ENCODE measurements at regions not wholly inside any gene's neighbourhood (a gene's known extent, or its start where the extent isn't known, plus 50 kb on each side); places are given as distances from the start of the nearest gene placed in this dataset.
"Not testable (repeated sequence)": the region's sequence is repeated elsewhere in the genome, so short reads cannot be mapped to it uniquely, and the experiment has no call there.

DNA sequence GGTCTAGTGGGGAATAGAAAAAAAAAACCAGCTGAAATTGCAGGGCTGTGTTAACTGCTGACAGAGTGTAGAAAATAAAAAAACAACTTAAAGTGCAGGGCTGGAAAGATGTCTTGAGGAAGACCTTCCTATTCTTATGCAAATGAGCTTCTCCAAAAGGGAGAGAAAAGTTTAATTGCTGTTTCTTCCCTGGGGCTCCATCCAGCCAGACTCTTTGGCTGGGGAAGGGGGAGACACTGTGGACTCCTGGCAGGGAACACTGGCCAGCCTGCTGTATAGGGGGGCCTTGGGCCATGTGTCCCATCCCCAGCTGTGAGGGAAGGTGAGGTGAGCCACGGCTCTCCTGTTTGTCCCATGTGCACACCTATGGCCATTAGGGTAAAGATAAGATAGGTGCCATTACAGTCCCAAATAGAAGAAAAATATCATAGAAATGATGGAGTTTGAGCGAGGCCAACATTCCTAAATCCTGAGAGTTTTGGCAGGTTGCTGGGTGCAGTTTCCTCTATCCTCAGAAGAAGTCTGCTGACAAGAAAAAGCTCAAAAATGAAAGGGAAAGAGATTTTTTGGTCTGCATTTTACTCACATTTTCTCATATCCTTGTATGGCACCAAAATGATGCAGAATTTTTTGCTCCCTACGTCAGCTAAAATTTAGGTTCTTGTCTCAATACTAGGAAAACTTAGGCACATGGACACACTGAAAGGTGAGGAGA, 901.7 kb downstream of the PLOD2 start:
- H3K9me3 ChIP-seq, result no peaks in the 10 kb centered on the region
- H3K4me1 ChIP-seq, result no peaks in the 10 kb centered on the region
- no peak overlapping the region for H3K4me3 ChIP-seq
- TF ChIP-seq CTCF (IDR thresholded peaks at IDR 0.05) (no peak), EP300 (IDR thresholded peaks at IDR 0.05) (no peak), POLR2A (IDR thresholded peaks at IDR 0.05) (no peak)
- H3K27me3 ChIP-seq, result no peaks in the 10 kb centered on the region
- 72 to 73% methylated on average over 3 of the region's 3 CpGs for WGBS, 2 donors
- no peak overlapping the region for H3K27ac ChIP-seq
- H3K36me3 ChIP-seq, result no peaks in the 10 kb centered on the region
- DNase-seq (ENCODE audit: low spot score in 2 of 2), result no peak

DNA sequence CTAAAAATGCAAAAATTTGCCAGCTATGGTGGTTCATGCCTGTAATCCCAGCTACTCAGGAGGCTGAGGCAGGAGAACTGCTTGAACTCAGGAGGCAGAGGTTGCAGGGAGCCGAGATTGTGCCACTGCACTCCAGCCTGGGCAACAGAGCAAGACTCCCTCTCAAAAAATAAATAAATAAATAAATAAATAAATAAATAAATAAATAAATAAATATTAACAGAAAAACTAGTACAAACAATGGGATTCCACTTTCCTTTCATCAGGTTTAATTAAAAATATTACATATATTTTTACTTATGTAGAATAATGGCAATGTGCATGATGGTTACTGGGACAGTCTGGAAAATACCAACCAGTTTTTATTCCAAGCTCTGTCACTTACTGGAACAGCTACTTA, 897.5 kb downstream of the PLOD2 start:
- 93% methylated on average over 1 of the region's 1 CpG for WGBS, 2 donors
- not testable (repeated sequence) for H3K36me3 ChIP-seq; DNase-seq (ENCODE audit: low spot score in 2 of 2); H3K4me1 ChIP-seq; H3K4me3 ChIP-seq; H3K9me3 ChIP-seq; H3K27me3 ChIP-seq; H3K27ac ChIP-seq

DNA sequence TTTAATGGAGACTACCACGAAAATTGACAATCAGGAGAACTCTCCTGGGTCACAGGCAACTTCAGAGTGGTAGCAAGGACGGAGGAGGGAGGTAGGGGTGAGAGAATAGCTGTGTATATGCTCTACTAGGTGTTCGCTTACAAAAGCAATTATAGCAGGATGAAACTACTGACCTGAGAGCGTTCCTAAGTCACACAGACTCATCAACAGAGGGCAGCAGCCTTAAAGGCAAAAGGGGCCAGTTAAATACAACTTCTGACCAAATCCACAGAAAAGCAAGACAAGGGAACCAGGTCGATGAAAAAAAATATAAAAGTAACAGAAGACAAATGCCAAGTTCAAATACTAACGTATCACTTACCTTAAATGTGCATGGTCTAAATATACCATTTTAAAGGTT, 894.6 kb downstream of the PLOD2 start:
- TF ChIP-seq EP300 (IDR thresholded peaks at IDR 0.05), result no peak
- no peak for TF ChIP-seq CTCF (IDR thresholded peaks at IDR 0.05)
- TF ChIP-seq POLR2A (IDR thresholded peaks at IDR 0.05), result no peak
- H3K27ac ChIP-seq, result no peak overlapping the region
- no peaks in the 10 kb centered on the region for H3K4me1 ChIP-seq
- DNase-seq (ENCODE audit: low spot score in 2 of 2), result no peak
- no peaks in the 10 kb centered on the region for H3K27me3 ChIP-seq
- 67 to 74% methylated on average over 6 of the region's 6 CpGs for WGBS, 2 donors
- no peaks in the 10 kb centered on the region for H3K36me3 ChIP-seq
- H3K4me3 ChIP-seq, result no peak overlapping the region
- H3K9me3 ChIP-seq, result peaks cover 0 to 8% (median 0%) of the 10 kb centered on the region in 4 donors

DNA sequence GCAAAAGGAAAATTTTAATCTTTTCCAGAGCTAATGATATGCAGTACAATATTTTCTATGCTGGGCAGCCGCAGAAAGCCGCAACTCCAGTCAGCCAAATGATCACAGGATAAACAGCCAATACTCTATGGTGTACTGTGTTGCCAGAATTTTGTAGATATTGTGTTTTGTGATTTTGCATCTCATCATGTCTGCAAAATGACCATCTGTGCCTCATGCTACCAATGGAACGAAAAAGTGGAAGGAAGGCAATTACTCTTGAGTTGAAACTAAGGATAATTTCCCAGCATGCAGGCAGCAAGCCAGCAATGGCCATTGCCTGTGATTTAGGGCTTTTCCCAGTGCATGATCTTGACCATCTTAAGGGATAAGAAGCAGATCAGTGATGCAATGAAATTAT, 891.9 kb downstream of the PLOD2 start:
- TF ChIP-seq POLR2A (IDR thresholded peaks at IDR 0.05) (no peak), CTCF (IDR thresholded peaks at IDR 0.05) (no peak), EP300 (IDR thresholded peaks at IDR 0.05) (no peak)
- 94 to 97% methylated on average over 3 of the region's 3 CpGs for WGBS, 2 donors
- no peaks in the 10 kb centered on the region for H3K36me3 ChIP-seq

GRCh38 chr3:145272684-145273083, 888.3 kb downstream of the PLOD2 start:
- Histone ChIP-seq H3K9me3 (no peaks in the 10 kb centered on the region), H3K36me3 (no peaks in the 10 kb centered on the region), H3K27ac (no peak overlapping the region), H3K4me3 (no peak overlapping the region), H3K27me3 (no peaks in the 10 kb centered on the region), H3K4me1 (no peaks in the 10 kb centered on the region)
- TF ChIP-seq POLR2A (IDR thresholded peaks at IDR 0.05) (no peak), EP300 (IDR thresholded peaks at IDR 0.05) (no peak), CTCF (IDR thresholded peaks at IDR 0.05) (no peak)
- peak in 1 of 2 donors; percentile 11 for DNase-seq (ENCODE audit: low spot score in 2 of 2)
- WGBS, 2 donors, result 46 to 53% methylated on average over 3 of the region's 3 CpGs

More for the DNA sequence above, 891.9 kb downstream of the PLOD2 start:
- H3K4me1 ChIP-seq, result no peaks in the 10 kb centered on the region
- H3K9me3 ChIP-seq, result peaks cover 0 to 8% (median 0%) of the 10 kb centered on the region in 4 donors
- no peak overlapping the region for H3K4me3 ChIP-seq
- H3K27me3 ChIP-seq, result no peaks in the 10 kb centered on the region
- DNase-seq (ENCODE audit: low spot score in 2 of 2), result no peak
- H3K27ac ChIP-seq, result no peak overlapping the region

Measured in tibial nerve (tissue), 4 donors.